ENCODE measurements at regions not wholly inside any gene's neighbourhood (a gene's known extent, or its start where the extent isn't known, plus 50 kb on each side); places are given as distances from the start of the nearest gene placed in this dataset.
A peak's percentile ranks its signal among the peaks of the same experiment; 100 is the strongest.

GRCh38 chr3:76035117-76035516 lies 249.8 kb upstream of the ZNF717 start:
- H3K9me3 Mint-ChIP-seq (ENCODE audit: low read depth): peaks cover 5% of the 10 kb centered on the region
- no peaks in the 10 kb centered on the region for H3K27me3 Mint-ChIP-seq (ENCODE audit: low read depth)
- no peak for TF ChIP-seq CTCF (IDR thresholded peaks at IDR 0.05)
- no peak overlapping the region for H3K27ac Mint-ChIP-seq (ENCODE audit: unreplicated experiment)
- H3K4me3 Mint-ChIP-seq (ENCODE audit: unreplicated experiment): no peak overlapping the region
- DNase-seq (ENCODE audit: low spot score): no peak
- peaks cover 4% of the 10 kb centered on the region for H3K4me1 Mint-ChIP-seq (ENCODE audit: low read depth)
- no peaks in the 10 kb centered on the region for H3K36me3 Mint-ChIP-seq (ENCODE audit: low read depth)

GRCh38 chr3:76038949-76039348 lies 253.6 kb upstream of the ZNF717 start:
- H3K27ac Mint-ChIP-seq (ENCODE audit: unreplicated experiment): no peak overlapping the region
- no peaks in the 10 kb centered on the region for H3K9me3 Mint-ChIP-seq (ENCODE audit: low read depth)
- TF ChIP-seq CTCF (IDR thresholded peaks at IDR 0.05): no peak
- no peak overlapping the region for H3K4me3 Mint-ChIP-seq (ENCODE audit: unreplicated experiment)
- peaks cover 17% of the 10 kb centered on the region for H3K4me1 Mint-ChIP-seq (ENCODE audit: low read depth)
- DNase-seq (ENCODE audit: low spot score): no peak
- H3K27me3 Mint-ChIP-seq (ENCODE audit: low read depth): no peaks in the 10 kb centered on the region
- H3K36me3 Mint-ChIP-seq (ENCODE audit: low read depth): no peaks in the 10 kb centered on the region

GRCh38 chr3:76039431-76039830 lies 254.1 kb upstream of the ZNF717 start:
- no peak overlapping the region for H3K4me3 Mint-ChIP-seq (ENCODE audit: unreplicated experiment)

GRCh38 chr3:76040946-76041345 lies 255.6 kb upstream of the ZNF717 start:
- H3K9me3 Mint-ChIP-seq (ENCODE audit: low read depth): no peaks in the 10 kb centered on the region
- no peak overlapping the region for H3K4me3 Mint-ChIP-seq (ENCODE audit: unreplicated experiment)
- peaks cover 37% of the 10 kb centered on the region for H3K4me1 Mint-ChIP-seq (ENCODE audit: low read depth)
- TF ChIP-seq CTCF (IDR thresholded peaks at IDR 0.05): no peak
- peak overlapping the region; percentile 6 for H3K27ac Mint-ChIP-seq (ENCODE audit: unreplicated experiment)
- no peak for DNase-seq (ENCODE audit: low spot score)
- H3K27me3 Mint-ChIP-seq (ENCODE audit: low read depth): no peaks in the 10 kb centered on the region
- H3K36me3 Mint-ChIP-seq (ENCODE audit: low read depth): no peaks in the 10 kb centered on the region

More at GRCh38 chr3:76039431-76039830, 254.1 kb upstream of the ZNF717 start:
- H3K4me1 Mint-ChIP-seq (ENCODE audit: low read depth): peaks cover 22% of the 10 kb centered on the region
- H3K9me3 Mint-ChIP-seq (ENCODE audit: low read depth): no peaks in the 10 kb centered on the region
- no peak for DNase-seq (ENCODE audit: low spot score)
- TF ChIP-seq CTCF (IDR thresholded peaks at IDR 0.05): no peak
- no peaks in the 10 kb centered on the region for H3K36me3 Mint-ChIP-seq (ENCODE audit: low read depth)
- H3K27me3 Mint-ChIP-seq (ENCODE audit: low read depth): no peaks in the 10 kb centered on the region
- H3K27ac Mint-ChIP-seq (ENCODE audit: unreplicated experiment): no peak overlapping the region

- no peak overlapping the region for H3K27ac Mint-ChIP-seq (ENCODE audit: unreplicated experiment)
- H3K36me3 Mint-ChIP-seq (ENCODE audit: low read depth): no peaks in the 10 kb centered on the region
- TF ChIP-seq CTCF (IDR thresholded peaks at IDR 0.05): no peak
- H3K9me3 Mint-ChIP-seq (ENCODE audit: low read depth): no peaks in the 10 kb centered on the region
- no peak overlapping the region for H3K4me3 Mint-ChIP-seq (ENCODE audit: unreplicated experiment)
- H3K27me3 Mint-ChIP-seq (ENCODE audit: low read depth): no peaks in the 10 kb centered on the region
- no peak for DNase-seq (ENCODE audit: low spot score)
- peaks cover 38% of the 10 kb centered on the region for H3K4me1 Mint-ChIP-seq (ENCODE audit: low read depth)
Observed at GRCh38 chr3:76043746-76044145, 258.4 kb upstream of the ZNF717 start.

Data from chondrocyte (in vitro differentiated cells).